Fibroblast of the aortic adventitia (primary cell): ENCODE measurements at regions not wholly inside any gene's neighbourhood (a gene's known extent, or its start where the extent isn't known, plus 50 kb on each side); places are given as distances from the start of the nearest gene placed in this dataset.

Experiments used
- DNase-seq: peaks from one replicate; pipeline ENCODE4 v3.0.0-alpha.2; 2010; ENCODE audit warnings: low read depth
- H3K4me3 ChIP-seq: 2 replicates; pipeline ENCODE4 v1.5.1; 2011; ENCODE audit warnings: low read depth, mild to moderate bottlenecking, control low read depth, low read length, moderate library complexity
- CTCF ChIP-seq: IDR thresholded peaks from 2 replicates; pipeline ENCODE4 v1.5.1; 2011; ENCODE audit warnings: mild to moderate bottlenecking, low read length, control low read depth, inconsistent platforms; ENCODE audit not compliant: insufficient read depth

GRCh38 chr6:12392490-12392889, 102.3 kb downstream of the EDN1 start:
- no peak for DNase-seq
- TF ChIP-seq CTCF = no peak
- no peak overlapping the region for H3K4me3 ChIP-seq

GRCh38 chr6:12393100-12393499, 102.9 kb downstream of the EDN1 start:
- no peak overlapping the region for H3K4me3 ChIP-seq
- TF ChIP-seq CTCF = no peak

GRCh38 chr6:12394170-12394569, 104.0 kb downstream of the EDN1 start:
- DNase-seq = no peak
- no peak for TF ChIP-seq CTCF
- H3K4me3 ChIP-seq = no peak overlapping the region

More at GRCh38 chr6:12393100-12393499, 102.9 kb downstream of the EDN1 start:
- DNase-seq = no peak

- H3K4me3 ChIP-seq = no peak overlapping the region
- peak; percentile 62 for TF ChIP-seq CTCF
- peak; percentile 71 for DNase-seq
Observed at GRCh38 chr6:12395898-12396297, 105.7 kb downstream of the EDN1 start.

- DNase-seq = peak; percentile 54
- TF ChIP-seq CTCF = no peak
- H3K4me3 ChIP-seq = no peak overlapping the region
Observed at GRCh38 chr6:12401200-12401599, 111.0 kb downstream of the EDN1 start.

- peak; percentile 73 for DNase-seq
- TF ChIP-seq CTCF = peak; percentile 36
- H3K4me3 ChIP-seq = no peak overlapping the region
Observed at GRCh38 chr6:12403201-12403826, 113.2 kb downstream of the EDN1 start.

GRCh38 chr6:12403947-12404647, 113.9 kb downstream of the EDN1 start:
- DNase-seq = peak; percentile 47
- no peak for TF ChIP-seq CTCF
- H3K4me3 ChIP-seq = no peak overlapping the region
